Inflammatory macrophage (primary cell): ENCODE measurements at regions not wholly inside any gene's neighbourhood (a gene's known extent, or its start where the extent isn't known, plus 50 kb on each side); places are given as distances from the start of the nearest gene placed in this dataset.
"Not testable (repeated sequence)": the region's sequence is repeated elsewhere in the genome, so short reads cannot be mapped to it uniquely, and the experiment has no call there.

Experiments
- DNase-seq, 2 donors: peaks; one replicate each; pipeline ENCODE4 v3.0.0-alpha.2; 2020 to 2022

DNA sequence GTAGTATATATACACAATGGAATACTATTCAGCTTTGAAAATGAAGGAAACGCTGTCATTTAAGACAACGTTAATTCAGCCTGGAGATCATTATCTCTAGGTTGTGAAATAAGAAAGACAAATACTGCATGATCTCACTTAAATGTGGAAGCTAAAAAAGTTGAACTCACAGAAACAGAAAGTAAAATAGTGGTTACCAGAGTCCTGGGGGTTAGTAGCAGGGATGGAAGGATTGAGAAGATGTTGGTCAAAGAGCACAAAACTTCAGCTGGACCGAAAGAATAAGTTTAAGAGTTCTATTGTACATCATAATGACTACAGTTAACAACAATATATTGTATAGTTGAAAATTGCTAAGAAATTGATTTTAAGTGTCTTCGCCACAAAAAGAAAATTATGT, 670.3 kb downstream of the NR4A2 start:
- DNase-seq = no peak

DNA sequence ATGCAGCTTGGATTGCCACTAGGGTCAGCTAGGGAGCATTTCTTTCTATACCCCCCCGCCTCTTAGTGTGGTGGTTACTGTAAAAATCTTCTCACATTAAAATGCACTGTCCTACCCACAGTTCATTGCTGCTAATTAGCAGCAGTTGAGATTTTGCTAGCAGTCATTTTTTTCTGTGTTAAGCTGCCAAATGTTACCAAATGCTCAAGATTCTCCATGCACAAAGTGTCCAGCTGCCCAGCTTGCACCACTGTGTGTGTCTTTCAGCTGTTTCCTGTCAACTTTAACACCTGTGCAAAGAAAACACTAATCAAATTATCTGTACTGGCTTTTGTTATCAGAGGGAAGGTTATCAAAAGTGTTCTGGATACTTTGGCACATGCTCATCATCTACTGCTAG, 679.3 kb downstream of the NR4A2 start:
- no peak for DNase-seq

DNA sequence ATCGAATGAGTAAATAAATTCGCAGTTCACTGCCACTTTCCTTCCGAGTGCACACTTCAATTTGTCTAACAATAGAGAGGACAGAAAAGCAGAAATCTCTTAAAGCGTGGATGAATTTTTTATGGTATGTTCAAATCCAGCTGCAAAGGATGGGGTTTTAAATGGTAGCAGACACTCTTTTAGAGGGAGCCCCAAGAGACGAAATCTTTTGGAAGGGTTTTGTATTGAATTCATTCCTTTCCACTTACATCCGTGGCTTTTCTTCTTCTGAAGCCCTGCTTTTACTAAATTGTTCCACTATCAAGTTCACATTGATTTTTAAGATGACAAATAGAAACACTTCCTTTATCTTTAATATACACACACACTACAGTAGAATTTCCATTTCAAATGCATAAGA, 680.7 kb downstream of the NR4A2 start:
- no peak for DNase-seq

DNA sequence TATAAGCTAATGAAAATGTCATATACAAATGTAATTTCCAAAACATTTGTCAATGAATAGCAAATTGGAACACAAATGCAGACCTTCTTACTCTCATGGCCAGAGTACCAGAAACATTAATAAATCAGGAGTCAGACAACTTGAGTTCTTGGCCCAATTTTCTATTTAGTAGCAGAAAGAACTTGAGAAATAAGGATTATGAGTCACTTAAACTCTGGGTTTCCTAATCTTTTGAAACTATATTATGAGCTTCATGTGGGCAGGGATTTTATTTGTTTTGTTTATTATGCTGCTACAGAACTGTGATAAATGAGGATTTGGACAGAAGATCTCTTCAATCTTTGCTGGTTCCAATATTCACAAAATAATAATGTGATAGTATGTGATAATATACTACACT, 686.7 kb downstream of the NR4A2 start:
- DNase-seq = peak in 1 of 2 donors; percentile 23

DNA sequence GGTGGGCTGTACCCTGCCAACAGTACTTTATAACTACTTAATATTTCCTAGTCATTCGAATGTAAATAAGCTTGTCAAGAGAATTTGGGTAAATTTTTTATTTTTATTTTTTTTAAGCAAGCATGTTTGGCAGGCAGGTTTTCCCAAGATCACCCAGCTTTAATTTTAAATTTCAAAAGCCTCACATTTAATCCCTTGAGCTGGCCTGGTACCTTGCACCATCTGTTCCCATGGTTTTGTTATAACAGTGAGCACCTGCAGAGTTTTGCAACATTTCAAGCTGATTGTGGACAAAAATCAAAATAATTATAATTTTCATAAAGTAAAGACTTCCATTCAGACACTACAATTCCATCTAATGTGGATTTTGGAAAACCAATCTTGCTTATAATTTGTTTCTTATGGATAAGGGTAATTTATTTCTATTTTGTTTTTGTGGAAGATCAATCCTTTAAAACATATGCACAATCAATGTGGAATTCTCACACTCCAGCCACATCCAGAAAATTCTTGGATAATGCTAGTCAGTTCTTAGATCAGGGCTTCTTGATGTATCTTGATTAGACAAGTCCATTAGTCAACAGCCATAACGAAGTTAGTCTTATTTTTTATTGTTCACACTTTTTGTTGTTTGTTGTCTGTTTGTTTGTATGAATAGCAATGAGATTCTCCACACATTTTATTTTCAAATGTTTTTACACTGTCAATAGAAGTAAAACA, 689.3 kb downstream of the NR4A2 start:
- DNase-seq = no peak

DNA sequence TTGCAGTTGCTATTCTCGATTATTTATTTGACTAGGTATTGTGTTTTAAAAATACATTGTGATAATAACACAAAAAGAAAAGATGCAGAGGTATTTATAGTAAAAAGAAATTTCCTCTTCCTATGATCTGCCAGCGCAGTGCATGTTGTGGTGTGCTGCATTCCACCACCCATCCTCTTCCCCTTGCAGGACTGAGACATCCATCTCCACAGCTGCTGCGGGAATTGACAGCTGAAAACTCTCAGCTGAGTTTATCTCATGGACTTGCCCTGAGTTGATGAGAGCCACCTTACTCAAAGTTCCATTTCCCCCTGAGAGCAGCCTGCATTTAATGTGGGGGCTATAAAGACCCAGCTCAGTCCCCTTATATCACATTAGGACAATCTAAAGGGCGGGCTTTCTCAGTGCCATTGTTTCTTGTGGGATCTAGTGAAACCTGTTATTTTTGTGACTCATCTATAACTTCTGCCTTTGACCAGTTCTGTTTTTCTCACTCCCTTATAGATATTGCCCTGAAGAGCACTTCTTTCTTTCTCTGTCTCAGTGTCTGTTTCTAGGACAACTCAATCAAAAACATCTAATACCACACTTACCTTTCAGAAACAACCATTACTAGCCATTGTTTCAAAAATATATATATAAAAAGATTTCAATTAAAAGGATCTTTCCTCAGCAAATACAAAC, 698.5 kb downstream of the NR4A2 start:
- DNase-seq = peak; percentile 24 to 79

DNA sequence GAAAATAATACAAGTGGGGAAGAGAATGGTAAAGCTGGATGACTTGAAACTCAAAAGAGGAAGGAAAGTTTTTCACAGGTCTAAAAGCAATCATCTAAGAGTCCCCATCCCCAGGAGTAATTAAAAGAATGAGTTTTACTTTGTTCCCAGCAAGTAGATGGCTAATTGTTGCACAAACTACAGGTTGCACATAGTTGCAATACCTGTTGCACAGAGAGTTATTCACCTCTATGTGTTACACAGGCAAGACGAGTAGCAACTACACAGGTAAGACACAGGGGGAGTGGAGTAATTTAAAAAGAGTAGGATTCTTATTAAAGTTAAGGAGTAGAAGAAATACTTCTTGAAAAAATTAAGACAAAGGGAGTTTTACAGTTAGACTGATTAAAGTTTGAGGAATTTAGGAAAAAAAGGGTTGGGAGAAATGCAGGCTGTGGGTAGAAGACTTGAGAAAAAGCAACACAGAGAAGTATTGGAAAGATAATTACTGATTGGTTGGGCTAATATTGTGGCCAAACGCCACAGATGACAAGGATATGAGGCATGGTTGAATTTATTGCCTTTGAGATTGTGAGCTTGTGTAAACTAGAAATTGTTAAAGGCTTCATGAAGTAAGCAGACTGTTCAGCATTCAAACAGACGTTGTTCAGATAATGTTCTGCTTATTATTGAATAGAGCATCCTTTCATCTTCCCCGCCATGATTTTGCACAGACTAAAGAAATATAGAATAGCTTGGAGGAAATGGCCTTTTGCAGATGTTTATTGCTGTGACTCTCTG, 699.3 kb downstream of the NR4A2 start:
- DNase-seq = no peak

DNA sequence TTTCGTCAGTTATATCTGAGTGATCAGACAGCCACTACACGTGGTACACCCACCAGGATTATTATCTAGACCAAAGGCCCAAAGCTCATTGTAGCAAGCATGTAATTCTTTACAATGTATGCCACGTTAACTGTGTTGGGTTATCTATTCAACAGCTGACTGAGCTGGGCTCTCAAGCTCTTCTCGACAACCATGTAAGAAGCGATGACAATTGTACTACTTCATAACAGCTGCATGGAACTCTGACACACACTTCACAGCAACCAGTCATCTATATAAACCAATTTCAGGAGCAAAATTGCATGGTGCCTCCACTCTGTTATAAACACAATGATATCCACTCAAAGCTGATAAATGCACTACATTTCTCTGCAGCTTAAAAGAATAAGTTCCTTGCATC, 701.8 kb downstream of the NR4A2 start:
- DNase-seq = no peak

DNA sequence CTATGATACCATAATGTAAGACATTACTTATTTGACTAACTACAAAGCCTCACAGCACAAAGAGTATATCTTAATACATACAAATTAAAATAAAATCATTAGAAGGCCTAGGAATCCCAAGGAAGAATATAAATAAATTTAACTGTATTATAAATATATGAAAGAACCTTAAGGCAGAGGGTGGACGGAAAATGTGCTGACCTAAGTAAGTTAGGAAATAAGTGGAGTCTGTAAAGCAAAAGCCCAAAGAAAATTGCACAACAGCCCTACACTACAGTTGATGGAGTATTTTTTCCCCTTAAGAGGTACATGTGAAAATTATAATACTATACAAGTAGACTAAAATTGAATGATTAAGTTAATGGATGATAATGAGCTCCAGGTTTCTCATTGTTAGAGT, 710.1 kb downstream of the NR4A2 start:
- no peak for DNase-seq

DNA sequence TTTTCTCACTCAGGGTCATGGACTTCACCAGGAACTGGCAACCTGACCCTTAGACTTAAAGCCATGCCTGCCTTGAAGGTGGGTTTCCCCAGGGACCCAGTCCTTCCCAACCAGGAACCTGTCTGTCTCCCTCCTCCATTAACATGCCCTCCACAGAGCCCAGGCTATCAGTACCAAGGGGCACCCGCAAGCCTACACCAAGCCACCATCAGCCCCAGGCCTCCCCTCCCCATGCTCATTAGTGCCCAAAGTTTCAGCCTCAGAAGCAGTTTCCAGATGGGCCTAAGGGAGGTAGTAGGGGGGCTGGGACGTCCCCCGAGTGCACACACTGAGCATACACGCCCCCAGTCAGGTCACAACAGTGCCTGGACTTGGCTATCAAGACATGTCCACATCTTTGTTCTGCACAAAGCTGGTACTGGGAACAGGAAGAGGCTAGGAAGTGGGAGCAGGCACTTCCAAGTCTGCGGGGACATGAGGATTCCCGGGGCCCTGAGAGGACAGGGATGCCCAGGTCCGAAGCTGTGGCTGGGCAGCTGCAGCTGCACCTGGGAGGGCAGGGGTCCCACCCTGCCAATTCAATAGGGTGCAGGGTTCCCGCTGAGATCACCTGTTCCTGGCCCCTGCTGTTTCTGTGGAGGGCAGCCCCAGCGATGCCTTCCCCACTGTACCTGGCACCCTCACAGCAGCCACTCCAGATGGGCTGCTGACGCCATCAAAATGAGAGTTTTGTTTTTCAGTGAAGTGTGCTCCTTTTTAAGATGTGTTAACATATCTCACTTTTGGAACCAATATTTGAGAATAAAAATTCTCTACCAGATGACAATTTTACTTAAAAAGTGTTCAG, 731.4 kb downstream of the NR4A2 start:
- no peak for DNase-seq

DNA sequence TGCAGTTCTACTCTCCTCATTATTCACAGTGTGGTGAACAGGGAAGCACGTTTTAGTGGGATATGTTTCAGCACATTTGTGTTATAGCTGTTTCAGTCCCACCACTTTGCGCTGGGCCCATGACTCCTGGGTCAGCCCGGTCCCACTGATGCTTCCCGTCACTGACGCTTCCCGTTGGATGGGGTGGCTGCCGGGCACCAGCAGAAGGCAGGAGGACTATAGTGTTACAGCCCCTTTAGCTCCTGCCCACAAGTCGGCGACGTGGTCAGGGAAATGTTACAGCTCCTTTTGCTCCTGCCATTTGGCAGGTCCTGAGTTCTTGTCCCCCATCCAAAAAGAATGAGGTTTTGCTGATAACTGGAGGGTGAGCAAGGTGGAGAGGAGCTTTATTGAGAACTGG, 732.2 kb downstream of the NR4A2 start:
- no peak for DNase-seq

DNA sequence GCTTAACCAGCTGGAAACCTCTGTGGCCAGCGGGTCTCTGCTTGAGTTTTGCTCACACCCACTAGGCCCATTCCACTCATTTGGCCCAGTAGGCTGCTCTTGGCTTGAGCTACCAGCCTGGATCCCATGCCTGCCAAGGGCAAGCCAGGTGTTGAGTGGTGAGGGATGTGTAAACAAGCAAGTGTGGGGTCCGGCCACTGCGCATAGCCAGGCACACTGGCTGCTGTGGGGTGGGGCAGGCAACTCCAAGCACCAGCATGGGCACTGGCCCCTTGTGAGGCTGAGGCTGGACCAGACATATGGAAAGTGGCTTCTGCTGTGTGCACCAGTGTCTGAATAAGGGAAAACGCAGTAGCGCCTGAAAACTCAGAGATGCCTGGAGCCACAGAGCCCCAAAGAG, 732.7 kb downstream of the NR4A2 start:
- no peak for DNase-seq

DNA sequence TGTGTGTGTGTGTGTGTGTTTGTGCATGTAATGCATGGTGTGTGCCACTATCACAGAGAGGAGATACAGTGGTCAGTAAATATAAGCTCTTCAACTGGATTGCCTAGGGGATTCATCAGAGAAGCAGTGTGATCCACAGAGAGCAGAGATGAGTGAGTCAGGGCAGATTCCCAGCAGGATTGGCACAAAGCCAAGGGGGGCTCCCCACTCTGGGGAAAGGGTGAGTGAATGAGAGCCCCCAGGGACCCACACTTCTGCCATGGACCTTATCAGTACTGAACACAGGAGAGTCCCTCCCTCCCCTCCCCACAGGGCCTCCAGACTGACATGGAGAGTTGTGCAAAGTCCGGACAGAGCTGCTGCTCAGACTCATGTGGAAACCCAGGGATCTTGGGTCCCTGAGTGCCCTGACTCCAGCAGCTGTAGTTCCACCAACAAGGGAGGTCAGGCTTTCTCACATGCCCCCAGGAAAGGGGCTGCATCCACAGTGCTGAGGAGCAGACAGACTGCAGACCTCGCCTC, 748.8 kb downstream of the NR4A2 start:
- no peak for DNase-seq

DNA sequence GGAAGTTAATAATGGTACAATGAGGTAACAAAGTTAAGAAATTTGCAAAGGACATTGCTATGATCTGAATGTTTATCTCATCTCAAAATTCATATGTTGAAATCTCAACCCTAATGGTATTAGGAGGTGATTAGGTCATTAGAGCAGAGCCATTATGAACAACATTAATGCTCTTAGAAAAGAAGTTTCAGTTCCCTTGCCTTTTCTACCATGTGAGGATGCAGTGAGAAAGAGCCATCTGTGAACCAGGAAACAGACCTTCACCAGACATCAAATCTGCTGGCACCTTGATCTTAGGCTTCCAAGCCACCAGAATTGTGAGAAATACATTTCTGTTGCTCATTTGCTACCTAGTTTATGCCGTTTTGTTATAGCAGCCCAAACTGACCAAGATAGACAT, 757.6 kb downstream of the NR4A2 start:
- no peak for DNase-seq

DNA sequence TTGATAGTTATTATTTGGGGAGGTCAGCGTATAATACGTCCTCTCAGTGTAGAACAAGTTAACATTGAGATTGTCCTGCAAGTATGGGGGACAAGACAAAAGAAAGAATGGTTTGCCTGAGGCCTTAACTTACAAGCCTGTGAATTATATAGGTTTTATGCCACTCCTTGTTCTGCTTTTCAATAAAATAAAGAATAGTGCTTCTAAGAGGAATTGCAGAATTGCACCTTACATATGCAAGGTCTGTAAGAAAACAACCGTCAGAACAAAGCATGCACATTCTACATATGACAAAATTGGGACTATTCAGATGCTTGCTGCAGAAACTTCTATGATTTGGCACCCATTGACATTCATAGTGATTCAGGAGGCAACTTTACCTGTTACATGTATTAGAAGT, 785.0 kb downstream of the NR4A2 start:
- no peak for DNase-seq

DNA sequence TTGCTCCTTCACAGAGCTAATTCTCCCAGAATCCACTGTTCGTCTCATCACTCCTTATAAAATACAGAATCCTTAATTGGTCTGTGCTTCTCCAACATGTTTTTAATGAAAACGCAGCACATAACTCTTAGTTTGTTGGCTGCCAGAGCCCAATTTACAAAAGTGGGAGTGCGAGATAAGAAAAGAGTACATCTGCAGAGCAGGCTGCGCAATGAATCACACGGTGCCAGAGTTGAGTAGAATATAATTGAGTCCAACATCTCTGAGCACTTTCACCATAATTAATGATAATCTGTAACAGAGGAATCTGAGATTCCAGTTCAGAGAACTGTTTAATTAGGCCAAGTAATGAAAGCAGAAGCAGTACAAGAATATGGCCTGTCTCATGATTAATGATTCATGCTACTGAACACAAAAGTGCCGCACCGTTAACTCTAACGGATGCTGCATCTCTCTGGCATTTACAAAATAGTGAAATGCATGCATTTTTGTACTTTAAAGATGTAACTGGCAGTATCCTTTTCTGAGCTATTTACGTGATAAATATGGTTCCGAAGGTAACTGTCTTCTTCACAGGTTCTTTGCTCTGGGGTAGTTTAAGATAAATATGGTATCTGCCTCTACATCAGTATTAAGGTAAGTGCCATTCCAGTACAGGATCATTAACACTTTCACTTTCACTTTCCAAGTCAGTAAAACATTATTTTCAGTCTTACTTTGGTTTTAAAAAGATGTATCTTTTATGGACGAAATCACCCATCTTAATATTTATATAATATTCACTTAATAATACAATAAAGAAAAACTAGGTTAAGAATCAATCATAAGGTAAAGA, 785.6 kb downstream of the NR4A2 start:
- DNase-seq = no peak

DNA sequence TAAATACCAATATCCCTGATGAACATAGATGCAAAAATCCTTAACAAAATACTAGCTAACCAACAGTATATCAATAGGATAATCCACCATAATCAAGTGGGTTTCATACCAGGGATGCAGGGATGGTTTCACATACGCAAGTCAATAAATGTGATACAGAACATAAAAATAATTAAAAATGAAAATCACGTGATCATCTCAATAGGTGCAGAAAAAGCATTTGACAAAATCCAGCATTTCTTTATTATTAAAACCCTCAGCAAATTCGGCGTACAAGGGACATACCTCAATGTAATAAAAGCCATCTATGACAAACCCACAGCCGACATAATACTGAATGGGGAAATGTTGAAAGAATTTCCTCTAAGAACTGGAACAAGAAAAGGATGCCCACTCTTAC, 793.5 kb downstream of the NR4A2 start:
- DNase-seq = not testable (repeated sequence)

DNA sequence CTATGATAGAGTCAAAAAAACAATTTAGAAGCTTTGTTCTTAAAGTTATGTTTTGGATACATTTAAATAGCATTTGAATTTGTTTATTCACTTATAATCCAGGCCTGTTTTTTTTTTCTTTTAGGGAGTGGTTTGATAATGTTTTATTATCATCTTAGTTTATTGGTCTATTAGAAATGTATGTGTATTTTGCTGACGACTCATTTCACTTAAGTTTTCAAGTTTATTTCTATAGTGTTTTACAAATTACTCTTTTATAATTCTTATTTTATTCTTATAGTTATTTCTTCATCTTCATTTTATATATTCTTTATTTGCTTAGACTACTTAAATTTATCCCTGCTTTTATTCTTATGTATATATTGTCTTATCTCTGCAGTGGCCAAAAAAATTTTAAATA, 804.5 kb downstream of the NR4A2 start:
- DNase-seq = no peak

DNA sequence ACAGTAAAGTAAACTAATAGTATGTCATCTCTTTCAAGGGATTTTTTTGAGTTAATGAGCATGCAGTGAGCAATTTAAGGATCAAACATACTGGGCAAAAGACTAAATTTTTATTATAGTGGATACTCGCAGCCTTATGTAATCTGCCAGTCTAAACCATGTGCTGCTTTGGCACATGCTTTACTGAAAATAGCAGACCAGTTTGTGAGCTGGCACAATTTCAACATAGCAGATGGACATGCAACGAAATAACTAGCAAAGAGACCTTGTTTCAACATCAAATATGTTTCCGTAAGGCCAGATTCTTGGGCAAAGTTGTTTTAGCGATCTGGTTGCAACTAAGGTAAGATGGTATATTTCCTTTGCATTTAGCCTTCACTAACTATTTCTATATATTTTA, 807.3 kb downstream of the NR4A2 start:
- DNase-seq = no peak

DNA sequence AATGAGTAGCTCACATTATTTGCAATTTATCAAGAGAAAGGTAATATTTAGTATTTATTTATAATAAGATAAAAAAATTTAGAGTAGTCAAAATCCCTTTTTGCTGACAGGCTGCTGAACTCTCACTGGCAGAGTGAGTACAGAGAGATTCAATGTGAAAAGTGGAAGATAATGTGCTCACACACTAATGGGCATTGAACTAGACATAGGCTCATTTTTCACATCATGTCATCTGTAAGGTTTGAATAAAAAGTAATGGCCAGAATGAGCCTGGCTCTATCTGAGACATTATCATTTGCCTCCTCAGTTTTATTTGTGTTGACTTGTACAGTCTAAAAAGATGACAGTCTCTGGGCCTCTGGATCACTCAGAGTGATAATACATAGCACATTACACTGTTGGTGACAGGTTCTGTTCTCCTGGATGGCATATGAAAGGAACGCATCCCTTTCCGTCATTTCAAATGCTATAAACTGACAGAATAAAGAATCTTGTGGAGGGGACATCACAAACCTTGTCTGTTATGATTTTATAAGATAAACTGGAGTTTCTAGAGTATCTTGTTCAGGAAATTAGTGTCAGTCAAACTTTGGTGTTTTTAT, 812.9 kb downstream of the NR4A2 start:
- no peak for DNase-seq

DNA sequence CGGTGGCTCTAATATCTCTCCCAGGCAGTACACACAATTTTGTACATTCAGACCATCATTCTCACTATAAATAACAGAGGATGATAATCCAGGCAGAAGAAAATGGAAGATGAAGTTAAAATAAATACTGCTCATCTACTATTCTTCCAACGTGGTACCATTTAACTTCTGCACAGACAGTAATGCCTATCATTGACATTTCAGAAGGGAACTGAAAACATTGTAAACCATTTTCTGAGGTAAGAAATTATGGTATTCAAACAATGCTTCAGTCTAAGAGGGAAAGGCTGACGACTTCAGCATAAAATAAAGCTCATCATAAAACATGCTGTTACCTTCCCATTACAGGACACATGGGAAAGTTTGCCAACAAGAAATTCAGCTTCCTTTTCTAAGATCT, 814.4 kb downstream of the NR4A2 start:
- DNase-seq = no peak
